Sigmoid colon (tissue), 3 donors: ENCODE measurements at regions not wholly inside any gene's neighbourhood (a gene's known extent, or its start where the extent isn't known, plus 50 kb on each side); places are given as distances from the start of the nearest gene placed in this dataset.

Experiments used
- POLR2A ChIP-seq, 2 donors: fragments of 450-650 bp; IDR thresholded peaks; one replicate each; pipeline ENCODE4 v1.6.1; 2016; ENCODE audit warnings: antibody characterized with exemption in 2 of 2, mild to moderate bottlenecking in 2 of 2, moderate library complexity in 2 of 2
- TF ChIP-seq, protein P1 (sequence below), 4 experiments: fragments of 450-650 bp in 3 of 4; fragments of 200-600 bp in 1 of 4; IDR thresholded peaks; one replicate each; pipeline ENCODE4 v1.5.1; 2016 to 2019; ENCODE audit warnings: antibody characterized with exemption in 4 of 4, mild to moderate bottlenecking in 3 of 4, moderate library complexity in 2 of 4

- TF ChIP-seq POLR2A (IDR thresholded peaks at IDR 0.05) = no peak
- TF ChIP-seq, protein P1, sequence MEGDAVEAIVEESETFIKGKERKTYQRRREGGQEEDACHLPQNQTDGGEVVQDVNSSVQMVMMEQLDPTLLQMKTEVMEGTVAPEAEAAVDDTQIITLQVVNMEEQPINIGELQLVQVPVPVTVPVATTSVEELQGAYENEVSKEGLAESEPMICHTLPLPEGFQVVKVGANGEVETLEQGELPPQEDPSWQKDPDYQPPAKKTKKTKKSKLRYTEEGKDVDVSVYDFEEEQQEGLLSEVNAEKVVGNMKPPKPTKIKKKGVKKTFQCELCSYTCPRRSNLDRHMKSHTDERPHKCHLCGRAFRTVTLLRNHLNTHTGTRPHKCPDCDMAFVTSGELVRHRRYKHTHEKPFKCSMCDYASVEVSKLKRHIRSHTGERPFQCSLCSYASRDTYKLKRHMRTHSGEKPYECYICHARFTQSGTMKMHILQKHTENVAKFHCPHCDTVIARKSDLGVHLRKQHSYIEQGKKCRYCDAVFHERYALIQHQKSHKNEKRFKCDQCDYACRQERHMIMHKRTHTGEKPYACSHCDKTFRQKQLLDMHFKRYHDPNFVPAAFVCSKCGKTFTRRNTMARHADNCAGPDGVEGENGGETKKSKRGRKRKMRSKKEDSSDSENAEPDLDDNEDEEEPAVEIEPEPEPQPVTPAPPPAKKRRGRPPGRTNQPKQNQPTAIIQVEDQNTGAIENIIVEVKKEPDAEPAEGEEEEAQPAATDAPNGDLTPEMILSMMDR (IDR thresholded peaks at IDR 0.05) = no peak
Measured at GRCh38 chr13:44803390-44803789, 185.9 kb downstream of the NUFIP1 start.
